Mesenchymal stem cell (in vitro differentiated cells and primary cell): ENCODE measurements at regions not wholly inside any gene's neighbourhood (a gene's known extent, or its start where the extent isn't known, plus 50 kb on each side); places are given as distances from the start of the nearest gene placed in this dataset.

Experiments
- DNase-seq: peaks from one replicate; pipeline ENCODE4 v3.0.0-alpha.2; 2013
- H2AFZ ChIP-seq: one replicate; pipeline ENCODE4 v1.6.1; 2013; ENCODE audit warnings: low read depth, mild to moderate bottlenecking, control low read depth, inconsistent platforms, low read length, moderate library complexity
- H2AK5ac ChIP-seq: 2 replicates; pipeline ENCODE4 v1.6.1; 2013; ENCODE audit warnings: low read length, moderate library complexity, mild to moderate bottlenecking, inconsistent platforms; ENCODE audit not compliant: severe bottlenecking
- H2BK120ac ChIP-seq: one replicate; pipeline ENCODE4 v1.6.1; 2013; ENCODE audit warnings: low read depth, mild to moderate bottlenecking, inconsistent platforms, low read length, moderate library complexity
- H2BK12ac ChIP-seq, 2 experiments: one replicate each; pipeline ENCODE4 v1.6.1; 2013; ENCODE audit warnings: inconsistent platforms in 2 of 2, low read length in 2 of 2, mild to moderate bottlenecking in 2 of 2, moderate library complexity in 2 of 2, control low read depth in 1 of 2
- H2BK15ac ChIP-seq: one replicate; pipeline ENCODE4 v1.6.1; 2013; ENCODE audit warnings: mild to moderate bottlenecking, low read depth, inconsistent platforms; ENCODE audit not compliant: poor library complexity, severe bottlenecking
- H2BK5ac ChIP-seq: 2 replicates; pipeline ENCODE4 v1.6.1; 2013; ENCODE audit warnings: low read depth, mild to moderate bottlenecking, low read length, control low read depth, inconsistent platforms; ENCODE audit not compliant: poor library complexity, severe bottlenecking
- H3K14ac ChIP-seq, 2 experiments: one replicate each; pipeline ENCODE4 v1.6.1; 2013; ENCODE audit warnings: inconsistent platforms in 2 of 2, low read length in 2 of 2, control low read depth in 1 of 2, mild to moderate bottlenecking in 1 of 2, moderate library complexity in 1 of 2
- H3K18ac ChIP-seq, 2 experiments: one replicate each; pipeline ENCODE4 v1.6.1; 2013; ENCODE audit warnings: inconsistent platforms in 2 of 2, low read length in 2 of 2, control low read depth in 1 of 2, low read depth in 1 of 2, mild to moderate bottlenecking in 1 of 2
- H3K23ac ChIP-seq, 2 experiments: one replicate each; pipeline ENCODE4 v1.6.1; 2013; ENCODE audit warnings: inconsistent platforms in 2 of 2, low read length in 2 of 2, mild to moderate bottlenecking in 2 of 2, moderate library complexity in 2 of 2, control low read depth in 1 of 2
- H3K27ac ChIP-seq: 2 replicates; pipeline ENCODE4 v1.5.1; 2013; ENCODE audit warnings: mild to moderate bottlenecking, moderate library complexity, low read length, control low read depth, inconsistent platforms; ENCODE audit not compliant: poor library complexity, severe bottlenecking
- H3K27me3 ChIP-seq, 2 experiments: 2 replicates each; pipeline versions ENCODE4 v1.6.1 to v1.7.0; 2013; ENCODE audit warnings: low read length in 2 of 2, mild to moderate bottlenecking in 2 of 2, moderate library complexity in 2 of 2, control low read depth in 1 of 2, inconsistent platforms in 1 of 2; ENCODE audit not compliant: control insufficient read depth in 1 of 2, insufficient read depth in 1 of 2
- H3K36me3 ChIP-seq, 2 experiments: 2 replicates each; pipeline versions ENCODE4 v1.6.1 to v1.7.0; 2013; ENCODE audit warnings: low read length in 2 of 2, control low read depth in 1 of 2, inconsistent platforms in 1 of 2, low read depth in 1 of 2, mild to moderate bottlenecking in 1 of 2; ENCODE audit not compliant: insufficient read depth in 2 of 2, control insufficient read depth in 1 of 2
- H3K4ac ChIP-seq, 2 experiments: one replicate each; pipeline ENCODE4 v1.6.1; 2013; ENCODE audit warnings: inconsistent platforms in 2 of 2, low read length in 2 of 2, mild to moderate bottlenecking in 2 of 2, moderate library complexity in 2 of 2, control low read depth in 1 of 2, low read depth in 1 of 2
- H3K4me1 ChIP-seq: 2 replicates; pipeline ENCODE4 v1.6.1; 2013; ENCODE audit warnings: low read depth, low read length, control low read depth; ENCODE audit not compliant: control insufficient read depth, insufficient read depth
- H3K4me2 ChIP-seq: 2 replicates; pipeline ENCODE4 v1.6.1; 2013; ENCODE audit warnings: low read length, mild to moderate bottlenecking, inconsistent platforms; ENCODE audit not compliant: poor library complexity, severe bottlenecking
- H3K4me3 ChIP-seq, 2 experiments: 2 replicates each; pipeline versions ENCODE4 v1.5.1 to v1.7.0; 2013; ENCODE audit warnings: low read length in 2 of 2, mild to moderate bottlenecking in 2 of 2, control low read depth in 1 of 2, low read depth in 1 of 2; ENCODE audit not compliant: insufficient read depth in 1 of 2
- H3K79me1 ChIP-seq: replicated peaks from 2 replicates; pipeline ENCODE4 v1.6.1; 2013; ENCODE audit warnings: mild to moderate bottlenecking, control low read depth, low read length, inconsistent platforms; ENCODE audit not compliant: poor library complexity, severe bottlenecking
- H3K9ac ChIP-seq: 2 replicates; pipeline ENCODE4 v1.7.0; 2013; ENCODE audit warnings: mild to moderate bottlenecking, low read length, moderate library complexity
- H3K9me3 ChIP-seq: 2 replicates; pipeline ENCODE4 v1.7.0; 2013; ENCODE audit warnings: mild to moderate bottlenecking, low read length; ENCODE audit not compliant: control insufficient read depth
- H4K8ac ChIP-seq: one replicate; pipeline ENCODE4 v1.6.1; 2013; ENCODE audit warnings: inconsistent platforms, mild to moderate bottlenecking, low read length, moderate library complexity
- H4K91ac ChIP-seq: one replicate; pipeline ENCODE4 v1.6.1; 2013; ENCODE audit warnings: mild to moderate bottlenecking, low read length, inconsistent platforms
- whole genome bisulfite sequencing: methylation state at CpG from one replicate; pipeline ENCODE4 v1.1.7; 2013; ENCODE audit warnings: mixed read lengths; 5-methylcytosine and 5-hydroxymethylcytosine counted together

DNA sequence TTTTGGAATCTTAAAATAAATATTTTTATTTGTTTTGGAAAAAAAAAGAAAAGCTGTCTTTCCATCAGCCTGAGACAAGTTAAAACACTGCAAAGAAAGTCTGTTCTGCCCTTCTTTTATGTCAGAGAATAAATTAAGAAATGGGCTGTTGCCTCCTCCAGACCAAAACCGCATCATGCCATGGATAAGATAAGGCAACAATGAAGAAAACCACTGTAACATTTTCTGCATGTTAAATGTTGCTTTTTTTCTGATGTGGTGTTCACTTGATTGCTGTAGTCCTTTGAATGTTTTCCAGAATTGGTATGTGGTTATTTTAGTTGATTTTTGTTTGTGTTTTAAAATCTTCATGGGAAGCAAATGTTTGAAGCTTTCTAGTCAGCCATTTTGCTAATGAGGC, 319.2 kb upstream of the CNTN5 start:
- Histone ChIP-seq H3K4me2 (no peak overlapping the region), H2AK5ac (no peak overlapping the region), H2BK5ac (no peak overlapping the region), H4K8ac (no peak overlapping the region), H2BK120ac (no peak overlapping the region), H3K36me3 (no peaks in the 10 kb centered on the region), H3K4ac (no peak overlapping the region), H3K4me3 (no peak overlapping the region), H3K27me3 (no peaks in the 10 kb centered on the region), H2BK15ac (no peak overlapping the region), H4K91ac (no peak overlapping the region), H3K27ac (no peak overlapping the region), H3K4me1 (no peaks in the 10 kb centered on the region), H2BK12ac (no peak overlapping the region), H3K79me1 (no peaks in the 10 kb centered on the region), H3K14ac (no peak overlapping the region), H3K9me3 (peaks cover 5% of the 10 kb centered on the region), H2AFZ (no peak overlapping the region), H3K9ac (no peak overlapping the region), H3K18ac (no peak overlapping the region), H3K23ac (no peak overlapping the region)
- WGBS, result 86% methylated on average over 1 of the region's 1 CpG
- no peak for DNase-seq

DNA sequence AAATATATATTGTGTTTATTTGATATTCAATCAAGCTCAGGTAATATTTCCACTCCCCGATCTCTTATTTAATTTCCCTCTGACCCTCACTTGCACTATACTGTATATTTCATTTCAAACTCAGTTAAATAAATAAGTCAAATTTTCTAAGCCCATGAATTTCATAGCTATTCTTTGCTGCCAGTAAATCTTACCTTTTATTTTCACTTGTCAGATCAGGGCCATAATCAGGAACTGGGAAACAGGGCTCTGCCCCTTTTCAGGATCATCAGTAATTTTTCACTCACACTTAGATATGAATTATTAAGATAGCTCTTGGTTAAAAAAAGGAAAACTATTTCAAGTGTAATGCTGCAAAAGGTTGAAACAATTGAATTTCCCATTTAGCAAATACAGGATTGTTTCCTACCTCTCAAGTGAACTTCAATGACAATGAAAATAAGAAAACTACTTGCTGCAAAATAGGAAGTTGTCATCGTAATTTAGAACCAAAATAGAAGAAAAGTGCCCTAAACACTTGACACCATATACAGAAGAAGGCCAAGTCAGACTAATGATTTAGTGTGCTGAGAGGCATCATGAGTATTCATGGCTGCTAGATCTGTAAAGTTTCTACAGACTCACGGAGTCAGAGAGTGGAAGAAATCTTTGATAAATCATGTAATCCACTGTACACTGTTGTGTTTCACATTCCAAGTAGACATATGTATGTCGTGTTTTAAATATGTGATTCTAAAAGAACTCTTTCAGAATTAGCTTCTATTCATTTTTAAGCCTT, 316.8 kb upstream of the CNTN5 start:
- Histone ChIP-seq H3K27ac (no peak overlapping the region), H3K18ac (no peak overlapping the region), H2BK5ac (no peak overlapping the region), H3K9ac (no peak overlapping the region), H3K27me3 (no peaks in the 10 kb centered on the region), H3K36me3 (no peaks in the 10 kb centered on the region), H2AK5ac (no peak overlapping the region), H2BK120ac (no peak overlapping the region), H2AFZ (no peak overlapping the region), H3K23ac (no peak overlapping the region), H2BK12ac (no peak overlapping the region), H3K4me3 (no peak overlapping the region), H2BK15ac (no peak overlapping the region), H3K79me1 (no peaks in the 10 kb centered on the region), H4K8ac (no peak overlapping the region), H3K4ac (no peak overlapping the region), H3K9me3 (no peaks in the 10 kb centered on the region), H3K4me2 (no peak overlapping the region), H4K91ac (no peak overlapping the region), H3K4me1 (no peaks in the 10 kb centered on the region), H3K14ac (no peak overlapping the region)
- WGBS, result 78% methylated on average over 2 of the region's 4 CpGs
- DNase-seq, result no peak

DNA sequence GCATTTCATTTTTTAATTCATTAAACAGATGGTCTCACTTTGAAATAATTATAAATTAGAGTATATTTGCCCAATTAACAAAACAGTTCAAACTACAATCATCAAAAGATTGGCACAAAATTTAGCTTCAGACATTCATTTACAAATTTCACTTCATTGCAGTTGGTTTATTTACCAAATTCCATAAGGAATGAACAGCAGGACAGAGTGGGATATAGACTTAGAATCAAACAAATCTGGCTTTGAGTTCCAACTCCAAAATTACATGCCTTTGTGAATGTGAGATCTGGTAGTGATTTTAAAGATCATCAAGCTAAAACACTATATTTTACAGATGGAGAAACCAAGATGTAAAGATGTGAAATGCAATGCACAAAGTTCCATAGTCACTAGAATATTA, 310.7 kb upstream of the CNTN5 start:
- Histone ChIP-seq H2BK12ac (no peak overlapping the region), H2BK5ac (no peak overlapping the region), H3K4me1 (no peaks in the 10 kb centered on the region), H3K4me3 (no peak overlapping the region), H4K91ac (no peak overlapping the region), H3K9me3 (peaks cover 11% of the 10 kb centered on the region), H3K27ac (no peak overlapping the region), H3K4ac (no peak overlapping the region), H4K8ac (no peak overlapping the region), H3K14ac (no peak overlapping the region), H3K27me3 (no peaks in the 10 kb centered on the region), H3K18ac (no peak overlapping the region), H2AK5ac (no peak overlapping the region), H3K23ac (no peak overlapping the region), H2AFZ (no peak overlapping the region), H3K79me1 (no peaks in the 10 kb centered on the region), H3K4me2 (no peak overlapping the region), H2BK15ac (no peak overlapping the region), H3K36me3 (no peaks in the 10 kb centered on the region), H3K9ac (no peak overlapping the region), H2BK120ac (no peak overlapping the region)
- no peak for DNase-seq

DNA sequence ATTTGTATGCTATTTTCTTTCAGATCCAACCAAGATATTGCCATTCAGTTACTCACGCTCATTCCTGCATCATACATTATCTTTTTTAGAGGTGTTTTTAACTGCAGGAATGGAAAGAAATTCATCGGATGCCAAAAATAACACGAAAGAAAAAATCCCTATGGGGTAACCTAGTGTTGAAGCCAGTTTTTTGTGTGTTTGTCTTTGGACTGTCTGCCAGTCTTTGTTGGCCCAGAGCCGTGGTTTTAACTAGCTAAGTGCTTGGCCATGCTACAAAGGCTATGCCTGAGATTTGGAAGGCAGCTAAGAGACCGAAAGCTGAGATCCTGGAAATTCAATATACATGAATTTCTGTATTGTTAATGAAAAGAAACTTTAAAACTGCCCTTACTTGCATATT, 309.8 kb upstream of the CNTN5 start:
- H2AK5ac ChIP-seq, result no peak overlapping the region
- H3K9me3 ChIP-seq, result peaks cover 12% of the 10 kb centered on the region
- no peak overlapping the region for H3K4ac ChIP-seq
- 84% methylated on average over 3 of the region's 5 CpGs for WGBS
- no peak overlapping the region for H3K18ac ChIP-seq
- no peak overlapping the region for H3K23ac ChIP-seq
- no peak overlapping the region for H3K4me3 ChIP-seq
- H2AFZ ChIP-seq, result no peak overlapping the region
- no peaks in the 10 kb centered on the region for H3K4me1 ChIP-seq
- DNase-seq, result no peak
- H3K27ac ChIP-seq, result no peak overlapping the region
- H3K27me3 ChIP-seq, result no peaks in the 10 kb centered on the region
- no peak overlapping the region for H2BK5ac ChIP-seq
- no peak overlapping the region for H4K91ac ChIP-seq
- no peaks in the 10 kb centered on the region for H3K79me1 ChIP-seq
- H4K8ac ChIP-seq, result no peak overlapping the region
- no peak overlapping the region for H3K4me2 ChIP-seq
- H2BK15ac ChIP-seq, result no peak overlapping the region
- H3K14ac ChIP-seq, result no peak overlapping the region
- H3K36me3 ChIP-seq, result no peaks in the 10 kb centered on the region
- H2BK120ac ChIP-seq, result no peak overlapping the region
- no peak overlapping the region for H3K9ac ChIP-seq
- H2BK12ac ChIP-seq, result no peak overlapping the region
